ENCODE measurements at regions not wholly inside any gene's neighbourhood (a gene's known extent, or its start where the extent isn't known, plus 50 kb on each side); places are given as distances from the start of the nearest gene placed in this dataset.

GRCh38 chr18:68256418-68257067 lies 458.4 kb downstream of the TMX3 start:
- Histone ChIP-seq H3K36me3 (ENCODE audit: control insufficient read depth in 4 of 4, insufficient read depth in 3 of 4, low read depth in 1 of 4, low read length in 3 of 4) (no peaks in the 10 kb centered on the region), H3K27me3 (ENCODE audit: control insufficient read depth in 4 of 4, insufficient read depth in 4 of 4, low read length in 3 of 4) (no peaks in the 10 kb centered on the region), H3K4me1 (ENCODE audit: control insufficient read depth in 4 of 4, insufficient read depth in 4 of 4, low read length in 3 of 4) (no peaks in the 10 kb centered on the region), H3K9me3 (ENCODE audit: control insufficient read depth in 4 of 4, low read length in 3 of 4) (no peaks in the 10 kb centered on the region), H3K4me3 (ENCODE audit: low read depth in 1 of 3, low read length in 3 of 3) (no peak overlapping the region), H3K27ac (ENCODE audit: low read depth in 1 of 2, low read length in 2 of 2) (no peak overlapping the region), H3K9ac (ENCODE audit: low read depth in 1 of 2, low read length in 2 of 2) (no peak overlapping the region)
- TF ChIP-seq RAD21 (IDR thresholded peaks at IDR 0.05), result no peak
- TF ChIP-seq RXRA (IDR thresholded peaks at IDR 0.05), result no peak
- TF ChIP-seq YY1 (IDR thresholded peaks at IDR 0.05), result no peak
- no peak for TF ChIP-seq JUND (IDR thresholded peaks at IDR 0.05)
- TF ChIP-seq MAX (IDR thresholded peaks at IDR 0.05), result no peak
- TF ChIP-seq CTCF (IDR thresholded peaks at IDR 0.05; ENCODE audit: low read depth, low read length, missing input control), result no peak
- no peak for TF ChIP-seq NR2F2 (IDR thresholded peaks at IDR 0.05)
- no peak for TF ChIP-seq ATF3 (IDR thresholded peaks at IDR 0.05)
- TF ChIP-seq EGR1 (IDR thresholded peaks at IDR 0.05; ENCODE audit: low read depth in 2 of 2), result no peak
- WGBS, result 63% methylated on average over 3 of the region's 3 CpGs
- no peak for DNase-seq (ENCODE audit: low spot score)

GRCh38 chr18:68244786-68245185 lies 470.1 kb downstream of the TMX3 start:
- Histone ChIP-seq H3K27ac (ENCODE audit: low read depth in 1 of 2, low read length in 2 of 2) (no peak overlapping the region), H3K9me3 (ENCODE audit: control insufficient read depth in 4 of 4, low read length in 3 of 4) (no peaks in the 10 kb centered on the region), H3K36me3 (ENCODE audit: control insufficient read depth in 4 of 4, insufficient read depth in 3 of 4, low read depth in 1 of 4, low read length in 3 of 4) (no peaks in the 10 kb centered on the region), H3K4me3 (ENCODE audit: low read depth in 1 of 3, low read length in 3 of 3) (no peak overlapping the region), H3K27me3 (ENCODE audit: control insufficient read depth in 4 of 4, insufficient read depth in 4 of 4, low read length in 3 of 4) (no peaks in the 10 kb centered on the region), H3K4me1 (ENCODE audit: control insufficient read depth in 4 of 4, insufficient read depth in 4 of 4, low read length in 3 of 4) (no peaks in the 10 kb centered on the region), H3K9ac (ENCODE audit: low read depth in 1 of 2, low read length in 2 of 2) (no peak overlapping the region)
- DNase-seq (ENCODE audit: low spot score), result no peak
- no peak for TF ChIP-seq ATF3 (IDR thresholded peaks at IDR 0.05)
- WGBS, result 75% methylated on average over 2 of the region's 2 CpGs

- no peaks in the 10 kb centered on the region for H3K36me3 ChIP-seq (ENCODE audit: control insufficient read depth in 4 of 4, insufficient read depth in 3 of 4, low read depth in 1 of 4, low read length in 3 of 4)
- H3K4me1 ChIP-seq (ENCODE audit: control insufficient read depth in 4 of 4, insufficient read depth in 4 of 4, low read length in 3 of 4), result no peaks in the 10 kb centered on the region
- H3K27me3 ChIP-seq (ENCODE audit: control insufficient read depth in 4 of 4, insufficient read depth in 4 of 4, low read length in 3 of 4), result no peaks in the 10 kb centered on the region
- peaks cover 0 to 1% (median 0%) of the 10 kb centered on the region in 4 donors for H3K9me3 ChIP-seq (ENCODE audit: control insufficient read depth in 4 of 4, low read length in 3 of 4)
- no peak for TF ChIP-seq ZBTB33 (IDR thresholded peaks at IDR 0.05)
- TF ChIP-seq CTCF (IDR thresholded peaks at IDR 0.05; ENCODE audit: low read depth, low read length, missing input control), result no peak
- H3K27ac ChIP-seq (ENCODE audit: low read depth in 1 of 2, low read length in 2 of 2), result no peak overlapping the region
- no peak overlapping the region for H3K4me3 ChIP-seq (ENCODE audit: low read depth in 1 of 3, low read length in 3 of 3)
- no peak for DNase-seq (ENCODE audit: low spot score)
- no peak overlapping the region for H3K9ac ChIP-seq (ENCODE audit: low read depth in 1 of 2, low read length in 2 of 2)
Observed at GRCh38 chr18:68241881-68242280, 473.0 kb downstream of the TMX3 start.

All from liver (tissue), 8 donors.